Right lobe of liver (tissue), 6 donors: ENCODE measurements at regions not wholly inside any gene's neighbourhood (a gene's known extent, or its start where the extent isn't known, plus 50 kb on each side); places are given as distances from the start of the nearest gene placed in this dataset.
"Not testable (repeated sequence)": the region's sequence is repeated elsewhere in the genome, so short reads cannot be mapped to it uniquely, and the experiment has no call there.

Experiments used
- ATAC-seq, 4 donors: fragments of 200-7000 bp; cut with Tn5 transposase; one replicate each; pipeline ENCODE4 v1.9.1; 2020; ENCODE audit warnings: mild to moderate bottlenecking in 4 of 4, moderate library complexity in 4 of 4
- DNase-seq, 3 donors: peaks; one replicate each; pipeline ENCODE4 v3.0.0-alpha.2; 2020
- H3K27ac ChIP-seq, 3 donors: fragments of 200-600 bp; one replicate each; pipeline ENCODE4 v1.8.0; 2022
- H3K27me3 ChIP-seq, 2 donors: fragments of 200-600 bp; one replicate each; pipeline ENCODE4 v1.8.0; 2022
- H3K36me3 ChIP-seq, 4 donors: fragments of 200-600 bp; sonication (generic) in 1 of 4; one replicate each; pipeline versions ENCODE4 v1.5.1 to v1.8.0; 2017 to 2022; ENCODE audit warnings: control low read depth in 1 of 4
- H3K4me1 ChIP-seq, 4 donors: fragments of 200-600 bp; sonication (generic) in 1 of 4; one replicate each; pipeline versions ENCODE4 v1.5.1 to v1.8.0; 2017 to 2022; ENCODE audit warnings: control low read depth in 1 of 4
- H3K4me3 ChIP-seq, 3 donors: fragments of 200-600 bp; one replicate each; pipeline ENCODE4 v1.8.0; 2022
- H3K9me3 ChIP-seq, 4 donors: fragments of 200-600 bp; sonication (generic) in 1 of 4; one replicate each; pipeline versions ENCODE4 v1.5.1 to v1.8.0; 2017 to 2022; ENCODE audit warnings: control low read depth in 1 of 4
- POLR2A ChIP-seq: fragments of 450-650 bp; IDR thresholded peaks from one replicate; pipeline ENCODE4 v1.6.1; 2017; ENCODE audit warnings: antibody characterized with exemption, mild to moderate bottlenecking
- WGBS: methylation state at CpG from one replicate; pipeline ENCODE4 v1.1.6; 2018; ENCODE audit warnings: low coverage, low lambda C conversion rate; ENCODE audit not compliant: insufficient coverage; ENCODE audit errors: missing lambda C conversion rate; 5-methylcytosine and 5-hydroxymethylcytosine counted together
- intact Hi-C, 2 donors: fragments of 100-400 bp; cut with DNase I; formaldehyde crosslinking; loops; one replicate each; pipeline versions ENCODE4 v1.11.2 to v1.14.1; 2022
- TF ChIP-seq, protein P1 (sequence below), 4 donors: fragments of 200-600 bp in 3 of 4; fragments of 450-650 bp in 1 of 4; IDR thresholded peaks; one replicate each; pipeline versions ENCODE4 v1.5.1 to v1.8.0; 2016 to 2022; ENCODE audit warnings: antibody characterized with exemption in 4 of 4, mild to moderate bottlenecking in 2 of 4
- donor health status: DM: no; HTN: yes; CAD: no.
- donor health status: DM: no; HTN: no; CAD: no.
- donor health status: DM: no; HTN: no; CAD: no.
- donor health status: DM: no; HTN: yes; CAD: no.
- donor health status: DM: no; HTN: yes; CAD: no.

DNA sequence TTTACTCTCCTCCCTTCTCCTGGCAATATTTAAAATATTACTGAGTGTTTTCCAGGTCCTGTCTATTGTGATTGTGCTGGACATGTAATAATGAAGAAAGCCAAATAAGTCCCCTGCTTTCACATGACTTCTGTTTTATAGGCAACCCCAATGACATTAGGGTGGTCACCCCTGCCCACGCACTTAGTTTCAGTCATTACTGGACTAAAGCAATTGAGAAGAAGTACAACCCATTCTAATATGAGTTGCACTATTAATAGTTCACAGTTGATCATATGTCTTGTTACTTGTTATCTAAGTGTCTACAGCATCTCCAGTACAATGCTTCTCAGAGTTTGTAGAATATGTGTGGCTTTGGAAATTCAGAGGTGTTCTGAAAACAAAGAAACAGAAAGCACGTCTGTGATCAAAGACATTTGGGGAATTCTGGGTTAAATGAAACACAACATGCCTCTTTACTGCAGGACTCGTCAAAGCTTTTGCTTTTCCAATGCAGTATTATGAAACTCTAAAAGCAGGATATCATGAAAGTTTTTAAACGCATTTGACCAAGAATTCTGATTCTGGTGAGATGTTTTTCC lies 789.5 kb downstream of the DHX35 start:
- no peaks in the 10 kb centered on the region for H3K27me3 ChIP-seq
- intact Hi-C loops, result no loop called here
- no peak for ATAC-seq

DNA sequence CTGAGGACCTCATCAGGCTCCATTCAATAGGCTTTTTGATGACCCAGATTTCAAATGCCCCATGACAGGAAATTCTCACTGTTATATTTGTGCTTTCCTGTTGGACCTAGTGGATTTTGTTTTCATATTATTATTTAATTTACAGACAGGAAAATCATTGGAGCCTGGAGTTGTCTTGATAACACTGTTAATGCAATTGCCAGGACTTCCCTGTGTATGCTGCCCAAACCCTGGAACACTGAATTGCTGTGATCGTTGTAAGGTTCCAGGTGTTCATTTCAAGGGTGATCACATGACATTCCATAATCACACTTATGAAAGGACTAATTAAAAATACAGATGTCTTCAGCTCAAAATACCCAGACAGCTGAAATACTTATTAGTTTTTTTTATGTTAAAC lies 783.2 kb downstream of the DHX35 start:
- DNase-seq (no peak), ATAC-seq (no peak)
- intact Hi-C loops, result no loop called here
- Histone ChIP-seq H3K36me3 (no peaks in the 10 kb centered on the region), H3K4me1 (no peaks in the 10 kb centered on the region), H3K9me3 (peaks cover 0 to 5% (median 0%) of the 10 kb centered on the region in 4 donors), H3K27me3 (no peaks in the 10 kb centered on the region), H3K4me3 (no peak overlapping the region), H3K27ac (no peak overlapping the region)
- TF ChIP-seq POLR2A, result no peak
- TF ChIP-seq, protein P1, sequence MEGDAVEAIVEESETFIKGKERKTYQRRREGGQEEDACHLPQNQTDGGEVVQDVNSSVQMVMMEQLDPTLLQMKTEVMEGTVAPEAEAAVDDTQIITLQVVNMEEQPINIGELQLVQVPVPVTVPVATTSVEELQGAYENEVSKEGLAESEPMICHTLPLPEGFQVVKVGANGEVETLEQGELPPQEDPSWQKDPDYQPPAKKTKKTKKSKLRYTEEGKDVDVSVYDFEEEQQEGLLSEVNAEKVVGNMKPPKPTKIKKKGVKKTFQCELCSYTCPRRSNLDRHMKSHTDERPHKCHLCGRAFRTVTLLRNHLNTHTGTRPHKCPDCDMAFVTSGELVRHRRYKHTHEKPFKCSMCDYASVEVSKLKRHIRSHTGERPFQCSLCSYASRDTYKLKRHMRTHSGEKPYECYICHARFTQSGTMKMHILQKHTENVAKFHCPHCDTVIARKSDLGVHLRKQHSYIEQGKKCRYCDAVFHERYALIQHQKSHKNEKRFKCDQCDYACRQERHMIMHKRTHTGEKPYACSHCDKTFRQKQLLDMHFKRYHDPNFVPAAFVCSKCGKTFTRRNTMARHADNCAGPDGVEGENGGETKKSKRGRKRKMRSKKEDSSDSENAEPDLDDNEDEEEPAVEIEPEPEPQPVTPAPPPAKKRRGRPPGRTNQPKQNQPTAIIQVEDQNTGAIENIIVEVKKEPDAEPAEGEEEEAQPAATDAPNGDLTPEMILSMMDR (IDR thresholded peaks at IDR 0.05), result no peak
- WGBS, result 58% methylated on average over 1 of the region's 1 CpG

More for the DNA sequence above, 789.5 kb downstream of the DHX35 start:
- WGBS, result 65% methylated on average over 4 of the region's 4 CpGs
- TF ChIP-seq POLR2A, result no peak
- TF ChIP-seq, protein P1 (IDR thresholded peaks at IDR 0.05), result no peak
- Histone ChIP-seq H3K4me1 (peaks cover 0 to 5% (median 0%) of the 10 kb centered on the region in 4 donors), H3K27ac (no peak overlapping the region), H3K36me3 (no peaks in the 10 kb centered on the region), H3K9me3 (peaks cover 0 to 5% (median 0%) of the 10 kb centered on the region in 4 donors), H3K4me3 (no peak overlapping the region)
- DNase-seq, result no peak

DNA sequence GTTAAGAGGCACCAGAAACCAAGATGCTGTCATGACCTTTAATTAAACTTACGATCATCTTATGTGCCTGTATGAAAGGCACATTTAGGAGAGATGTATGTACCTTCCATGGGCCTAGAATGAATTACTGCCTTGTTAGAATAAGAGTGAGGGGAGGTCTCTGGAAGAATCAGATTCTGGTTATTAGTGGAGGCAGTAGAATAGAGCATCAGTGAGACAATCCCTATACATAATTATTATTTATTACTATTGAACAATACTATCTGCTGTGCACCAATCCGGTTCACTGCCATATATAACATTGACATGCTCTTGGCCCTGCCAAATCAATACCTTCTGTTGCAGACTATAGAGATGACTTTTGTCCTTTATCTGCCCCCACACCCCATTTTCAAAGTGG lies 776.5 kb downstream of the DHX35 start:
- ATAC-seq (no peak), DNase-seq (no peak)
- WGBS, result 74% methylated on average over 2 of the region's 2 CpGs
- intact Hi-C loops, result no loop called here
- TF ChIP-seq, protein P1 (IDR thresholded peaks at IDR 0.05), result no peak
- TF ChIP-seq POLR2A, result no peak
- no peaks in the 10 kb centered on the region for H3K4me1 ChIP-seq
- no peaks in the 10 kb centered on the region for H3K36me3 ChIP-seq
- H3K27me3 ChIP-seq, result no peaks in the 10 kb centered on the region
- no peak overlapping the region for H3K27ac ChIP-seq
- no peaks in the 10 kb centered on the region for H3K9me3 ChIP-seq
- H3K4me3 ChIP-seq, result no peak overlapping the region

DNA sequence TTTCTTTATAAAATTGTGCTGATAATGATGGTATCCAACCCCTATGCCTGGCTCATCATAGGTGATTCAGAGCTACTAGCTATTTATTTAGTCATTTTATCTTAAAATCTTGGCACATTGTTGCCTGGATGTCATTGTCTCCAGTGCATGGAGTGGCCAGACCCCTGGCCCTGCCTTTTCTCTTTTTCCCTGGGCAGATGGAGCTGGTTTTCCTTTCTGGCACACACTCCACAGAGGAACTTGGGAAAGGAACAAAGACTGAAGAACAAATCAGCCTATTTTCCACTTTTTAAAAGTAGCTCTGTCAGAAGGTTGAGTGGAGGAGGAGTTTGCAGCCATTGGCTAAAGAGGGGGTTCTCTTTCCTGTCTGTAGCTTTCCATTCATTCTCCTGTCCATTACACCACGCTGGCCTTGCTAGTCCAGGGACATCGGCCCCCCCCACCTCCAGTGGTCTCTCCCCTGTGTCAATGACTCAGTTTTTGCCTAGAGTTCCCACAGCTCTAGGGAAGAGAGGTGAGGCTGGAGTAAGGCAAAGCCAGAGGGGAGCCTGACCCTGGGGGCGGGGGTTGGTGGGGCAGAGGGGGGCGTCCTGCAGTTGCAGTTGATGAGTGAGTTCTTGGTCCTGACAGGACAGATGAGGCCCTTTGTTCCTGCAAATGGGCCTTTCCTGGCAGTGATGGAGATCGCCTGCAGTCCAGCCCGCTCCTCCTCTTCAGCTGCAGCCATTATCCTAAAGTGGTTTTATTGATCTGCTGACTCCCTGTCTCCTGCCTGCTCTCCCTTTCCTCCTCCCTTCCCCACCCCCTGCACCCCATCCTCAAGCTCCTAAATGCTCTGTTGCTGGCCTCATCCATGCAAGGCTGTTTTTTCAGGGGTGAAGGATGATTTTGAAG lies 774.5 kb downstream of the DHX35 start:
- ATAC-seq (no peak), DNase-seq (no peak)
- H3K36me3 ChIP-seq, result no peaks in the 10 kb centered on the region
- peaks cover 0 to 9% (median 0%) of the 10 kb centered on the region in 4 donors for H3K9me3 ChIP-seq
- no peak overlapping the region for H3K4me3 ChIP-seq
- no peak for TF ChIP-seq POLR2A
- TF ChIP-seq, protein P1 (IDR thresholded peaks at IDR 0.05), result no peak
- WGBS, result 51% methylated on average over 2 of the region's 6 CpGs
- no peak overlapping the region for H3K27ac ChIP-seq
- no peaks in the 10 kb centered on the region for H3K4me1 ChIP-seq
- H3K27me3 ChIP-seq, result no peaks in the 10 kb centered on the region
- intact Hi-C loops, result no loop called here

DNA sequence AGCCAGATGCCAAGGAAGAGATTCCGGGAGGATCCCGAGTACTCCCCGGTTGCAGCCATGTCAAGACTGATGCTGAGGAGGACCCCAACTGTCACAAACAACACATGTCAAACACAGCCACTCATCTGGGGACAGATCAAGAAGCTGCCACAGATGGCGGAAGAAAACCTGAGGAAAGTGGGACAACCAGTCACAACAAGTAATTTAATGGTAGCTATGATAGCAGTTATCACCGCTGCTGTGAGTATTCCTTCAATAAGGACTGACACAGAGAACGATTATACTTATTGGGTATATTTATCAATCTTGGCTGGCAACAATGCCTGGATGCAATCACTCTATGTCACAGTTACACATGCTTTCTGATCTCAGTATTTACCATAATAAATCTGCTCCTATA lies 763.4 kb downstream of the DHX35 start:
- 87% methylated on average over 6 of the region's 6 CpGs for WGBS
- H3K4me3 ChIP-seq, DNase-seq, ATAC-seq, H3K36me3 ChIP-seq, intact Hi-C loops, H3K27ac ChIP-seq, H3K9me3 ChIP-seq, H3K4me1 ChIP-seq, H3K27me3 ChIP-seq: not testable (repeated sequence)
